Activated naive CD8-positive, alpha-beta T cell treated with anti-CD3 and anti-CD28 coated beads, Interleukin-2, amount 10 ng/mL, durations not matched to agents 7 days and 5 days (primary cell): ENCODE measurements at regions not wholly inside any gene's neighbourhood (a gene's known extent, or its start where the extent isn't known, plus 50 kb on each side); places are given as distances from the start of the nearest gene placed in this dataset.

Experiments used
- ATAC-seq: fragments of 150-1000 bp; cut with Tn5 transposase; one replicate; pipeline ENCODE4 v1.10.0; 2021; ENCODE audit warnings: low read depth, moderate library complexity
- POLR2A ChIA-PET: fragments of 350-600 bp; sonication (Branson Sonifier 250); formaldehyde crosslinking; loops from one replicate; lab custom pipeline; 2021; ENCODE audit warnings: antibody characterized with exemption; lab: Charles Lee
- DNase-seq: peaks from one replicate; pipeline ENCODE4 v3.0.0; 2021
- H3K27ac Mint-ChIP-seq: one replicate; pipeline ENCODE4 v1.8.0; 2022; ENCODE audit warnings: mild to moderate bottlenecking, mixed read lengths
- H3K27me3 Mint-ChIP-seq: one replicate; pipeline ENCODE4 v1.8.0; 2022; ENCODE audit warnings: mild to moderate bottlenecking, moderate library complexity, mixed read lengths
- H3K36me3 Mint-ChIP-seq: one replicate; pipeline ENCODE4 v1.8.0; 2021; ENCODE audit warnings: mild to moderate bottlenecking, mixed read lengths
- H3K4me1 Mint-ChIP-seq: one replicate; pipeline ENCODE4 v1.8.0; 2021; ENCODE audit warnings: mixed read lengths
- H3K4me3 Mint-ChIP-seq: one replicate; pipeline ENCODE4 v1.8.0; 2022; ENCODE audit warnings: mild to moderate bottlenecking, moderate library complexity, mixed read lengths
- H3K9me3 Mint-ChIP-seq: one replicate; pipeline ENCODE4 v1.8.0; 2021; ENCODE audit warnings: mixed read lengths

- no peaks in the 10 kb centered on the region for H3K36me3 Mint-ChIP-seq
- H3K9me3 Mint-ChIP-seq: peaks cover 6% of the 10 kb centered on the region
- DNase-seq: no peak
- no peak overlapping the region for H3K4me3 Mint-ChIP-seq
- H3K27me3 Mint-ChIP-seq: no peaks in the 10 kb centered on the region
- H3K4me1 Mint-ChIP-seq: no peaks in the 10 kb centered on the region
- POLR2A ChIA-PET: no interaction called here
- H3K27ac Mint-ChIP-seq: no peak overlapping the region
- no peak for ATAC-seq
These were observed 219.4 kb upstream of the NRXN1 start for GRCh38 chr2:51251356-51251755.

GRCh38 chr2:51247252-51247805, 215.4 kb upstream of the NRXN1 start:
- no peak overlapping the region for H3K4me3 Mint-ChIP-seq
- ATAC-seq (no peak), DNase-seq (no peak)
- no peaks in the 10 kb centered on the region for H3K4me1 Mint-ChIP-seq
- H3K27ac Mint-ChIP-seq: no peak overlapping the region
- H3K9me3 Mint-ChIP-seq: peaks cover 4% of the 10 kb centered on the region
- POLR2A ChIA-PET: no interaction called here
- H3K27me3 Mint-ChIP-seq: no peaks in the 10 kb centered on the region
- H3K36me3 Mint-ChIP-seq: no peaks in the 10 kb centered on the region

- H3K27ac Mint-ChIP-seq: no peak overlapping the region
- DNase-seq (no peak), ATAC-seq (no peak)
- POLR2A ChIA-PET: no interaction called here
- no peaks in the 10 kb centered on the region for H3K36me3 Mint-ChIP-seq
- H3K9me3 Mint-ChIP-seq: peaks cover 1% of the 10 kb centered on the region
- H3K4me3 Mint-ChIP-seq: no peak overlapping the region
- H3K4me1 Mint-ChIP-seq: no peaks in the 10 kb centered on the region
- H3K27me3 Mint-ChIP-seq: no peaks in the 10 kb centered on the region
These were observed 212.1 kb upstream of the NRXN1 start for GRCh38 chr2:51243892-51244535.

GRCh38 chr2:51237626-51238271, 205.8 kb upstream of the NRXN1 start:
- Mint-ChIP-seq H3K9me3 (peaks cover 10% of the 10 kb centered on the region), H3K36me3 (no peaks in the 10 kb centered on the region), H3K27me3 (no peaks in the 10 kb centered on the region), H3K27ac (no peak overlapping the region), H3K4me3 (no peak overlapping the region), H3K4me1 (no peaks in the 10 kb centered on the region)
- POLR2A ChIA-PET: no interaction called here
- DNase-seq (no peak), ATAC-seq (no peak)

DNA sequence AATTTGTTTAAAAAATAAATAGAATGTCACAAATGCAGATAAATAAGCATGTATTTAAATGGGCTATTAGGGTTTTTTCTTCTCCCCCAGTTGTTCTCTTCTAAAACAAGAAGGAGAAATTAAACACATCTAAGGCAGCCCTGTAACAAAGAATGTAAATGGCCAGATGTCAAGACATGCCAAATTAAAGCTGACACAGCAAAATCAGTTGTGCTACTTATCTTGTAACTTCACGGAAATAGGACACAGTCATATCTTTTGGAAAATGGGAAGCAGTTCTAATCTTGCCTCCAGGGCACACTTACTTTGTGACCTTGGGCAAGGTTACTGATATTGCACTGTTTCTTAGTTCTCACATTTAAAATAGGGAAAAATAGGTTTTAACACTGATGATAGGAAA, 200.1 kb upstream of the NRXN1 start:
- DNase-seq (no peak), ATAC-seq (no peak)
- POLR2A ChIA-PET: no interaction called here
- H3K4me1 Mint-ChIP-seq: no peaks in the 10 kb centered on the region
- H3K36me3 Mint-ChIP-seq: no peaks in the 10 kb centered on the region
- H3K27ac Mint-ChIP-seq: no peak overlapping the region
- H3K27me3 Mint-ChIP-seq: no peaks in the 10 kb centered on the region
- H3K4me3 Mint-ChIP-seq: no peak overlapping the region
- H3K9me3 Mint-ChIP-seq: peaks cover 14% of the 10 kb centered on the region

GRCh38 chr2:51231071-51231470, 199.1 kb upstream of the NRXN1 start:
- DNase-seq: no peak
- H3K36me3 Mint-ChIP-seq: no peaks in the 10 kb centered on the region

DNA sequence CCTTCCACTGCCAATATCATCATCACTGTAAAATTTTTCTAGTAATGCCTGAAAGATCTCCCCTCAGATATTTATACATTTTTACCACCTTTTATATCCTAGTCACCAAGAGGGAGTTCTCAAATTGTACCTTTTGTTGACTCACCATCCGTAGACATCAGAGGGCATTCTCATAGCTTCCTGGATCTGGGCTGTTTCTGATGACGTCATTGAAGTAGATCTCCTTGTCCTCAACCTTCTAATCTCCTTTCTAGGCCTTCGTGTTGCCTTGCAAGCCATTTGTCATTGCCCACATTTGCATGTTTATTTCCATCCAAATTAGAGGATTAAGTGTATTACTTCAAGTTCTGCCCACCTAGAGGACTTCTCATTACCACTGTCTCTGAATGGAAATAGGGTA, 193.4 kb upstream of the NRXN1 start:
- ATAC-seq (no peak), DNase-seq (no peak)
- H3K27me3 Mint-ChIP-seq: no peaks in the 10 kb centered on the region
- H3K4me1 Mint-ChIP-seq: no peaks in the 10 kb centered on the region
- no peaks in the 10 kb centered on the region for H3K36me3 Mint-ChIP-seq
- no peak overlapping the region for H3K4me3 Mint-ChIP-seq
- no peak overlapping the region for H3K27ac Mint-ChIP-seq
- POLR2A ChIA-PET: no interaction called here
- peaks cover 8% of the 10 kb centered on the region for H3K9me3 Mint-ChIP-seq

More at GRCh38 chr2:51231071-51231470, 199.1 kb upstream of the NRXN1 start:
- H3K27ac Mint-ChIP-seq: no peak overlapping the region
- no peaks in the 10 kb centered on the region for H3K27me3 Mint-ChIP-seq
- ATAC-seq: no peak
- no peak overlapping the region for H3K4me3 Mint-ChIP-seq
- POLR2A ChIA-PET: no interaction called here
- no peaks in the 10 kb centered on the region for H3K4me1 Mint-ChIP-seq
- peaks cover 13% of the 10 kb centered on the region for H3K9me3 Mint-ChIP-seq

GRCh38 chr2:51224790-51225189, 192.9 kb upstream of the NRXN1 start:
- Mint-ChIP-seq H3K4me3 (no peak overlapping the region), H3K27ac (no peak overlapping the region), H3K9me3 (peaks cover 8% of the 10 kb centered on the region), H3K36me3 (no peaks in the 10 kb centered on the region), H3K4me1 (no peaks in the 10 kb centered on the region), H3K27me3 (no peaks in the 10 kb centered on the region)
- no peak for ATAC-seq
- no peak for DNase-seq
- POLR2A ChIA-PET: no interaction called here

GRCh38 chr2:51222106-51222505, 190.2 kb upstream of the NRXN1 start:
- POLR2A ChIA-PET: no interaction called here
- H3K27me3 Mint-ChIP-seq: no peaks in the 10 kb centered on the region
- peaks cover 4% of the 10 kb centered on the region for H3K9me3 Mint-ChIP-seq
- no peaks in the 10 kb centered on the region for H3K36me3 Mint-ChIP-seq
- no peaks in the 10 kb centered on the region for H3K4me1 Mint-ChIP-seq
- DNase-seq (no peak), ATAC-seq (no peak)
- no peak overlapping the region for H3K4me3 Mint-ChIP-seq
- H3K27ac Mint-ChIP-seq: no peak overlapping the region

DNA sequence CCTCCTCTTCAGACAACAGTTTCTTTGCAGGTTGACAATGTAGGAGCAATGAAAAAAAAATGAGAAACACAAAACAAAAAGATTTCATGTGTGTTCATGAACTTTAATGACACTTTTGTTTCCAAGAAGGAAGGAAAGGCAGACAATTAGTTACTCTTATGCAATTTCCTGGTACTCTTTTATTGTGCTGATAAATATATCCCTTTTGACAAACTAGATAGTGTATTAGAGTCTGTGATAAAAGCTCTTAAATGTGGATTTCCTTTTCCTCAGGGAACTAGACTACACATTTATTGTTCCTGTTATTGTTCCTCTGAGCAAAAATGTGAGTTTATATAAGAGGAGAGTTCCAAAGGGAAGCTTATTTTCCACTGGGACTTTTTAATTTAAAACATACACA, 188.7 kb upstream of the NRXN1 start:
- Mint-ChIP-seq H3K36me3 (no peaks in the 10 kb centered on the region), H3K27me3 (no peaks in the 10 kb centered on the region)
- POLR2A ChIA-PET: no interaction called here

DNA sequence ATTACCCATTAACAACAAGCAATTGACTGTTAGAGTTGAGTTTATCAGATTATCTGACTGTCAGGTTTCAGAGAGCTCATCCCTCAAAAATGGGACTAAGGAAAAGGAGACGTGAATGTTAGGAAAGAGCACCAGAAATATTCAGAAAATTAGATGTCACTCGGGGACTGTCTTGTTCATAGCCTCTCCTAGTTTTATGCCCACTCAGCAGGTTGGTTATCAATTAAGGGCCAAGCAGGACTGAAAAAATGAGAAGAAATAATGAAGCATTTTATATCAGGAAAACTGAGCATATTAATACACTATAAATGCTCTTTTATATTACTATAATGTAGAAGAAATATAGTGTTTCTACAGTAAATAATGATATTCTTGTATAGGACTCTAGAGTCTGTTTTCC, 188.1 kb upstream of the NRXN1 start:
- no peak for DNase-seq
- POLR2A ChIA-PET: no interaction called here
- no peak overlapping the region for H3K27ac Mint-ChIP-seq
- no peaks in the 10 kb centered on the region for H3K4me1 Mint-ChIP-seq
- no peaks in the 10 kb centered on the region for H3K36me3 Mint-ChIP-seq
- H3K9me3 Mint-ChIP-seq: no peaks in the 10 kb centered on the region
- H3K4me3 Mint-ChIP-seq: no peak overlapping the region
- no peaks in the 10 kb centered on the region for H3K27me3 Mint-ChIP-seq
- no peak for ATAC-seq

More for the DNA sequence above, 188.7 kb upstream of the NRXN1 start:
- no peak for ATAC-seq
- Mint-ChIP-seq H3K9me3 (peaks cover 4% of the 10 kb centered on the region), H3K27ac (no peak overlapping the region), H3K4me3 (no peak overlapping the region), H3K4me1 (no peaks in the 10 kb centered on the region)
- no peak for DNase-seq

- no peaks in the 10 kb centered on the region for H3K27me3 Mint-ChIP-seq
- no peaks in the 10 kb centered on the region for H3K36me3 Mint-ChIP-seq
- ATAC-seq (no peak), DNase-seq (no peak)
- no peak overlapping the region for H3K27ac Mint-ChIP-seq
- H3K4me3 Mint-ChIP-seq: no peak overlapping the region
- H3K9me3 Mint-ChIP-seq: no peaks in the 10 kb centered on the region
- POLR2A ChIA-PET: no interaction called here
- H3K4me1 Mint-ChIP-seq: no peaks in the 10 kb centered on the region
These were observed 187.5 kb upstream of the NRXN1 start for GRCh38 chr2:51219468-51219867.

DNA sequence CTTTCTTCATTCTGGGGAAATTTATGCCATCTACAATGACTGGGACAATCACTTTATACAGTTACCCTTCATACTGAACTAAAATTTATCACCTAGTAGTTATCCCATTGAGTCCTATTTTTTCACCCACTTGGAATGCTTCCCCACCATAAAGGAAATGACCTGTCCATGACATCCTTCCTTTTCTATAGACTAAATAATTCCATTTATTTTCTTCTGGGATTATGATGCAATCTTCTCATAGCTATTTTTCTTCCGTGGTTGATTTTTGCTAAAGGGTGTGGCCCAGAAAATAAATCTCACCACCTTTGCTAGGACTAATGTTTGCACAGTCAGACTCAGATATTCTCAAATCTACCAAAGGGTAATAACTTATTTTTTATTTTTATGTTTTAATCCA, 186.1 kb upstream of the NRXN1 start:
- no peaks in the 10 kb centered on the region for H3K9me3 Mint-ChIP-seq
- DNase-seq (no peak), ATAC-seq (no peak)
- H3K4me3 Mint-ChIP-seq: no peak overlapping the region
- POLR2A ChIA-PET: no interaction called here
- H3K27me3 Mint-ChIP-seq: no peaks in the 10 kb centered on the region
- H3K27ac Mint-ChIP-seq: no peak overlapping the region
- no peaks in the 10 kb centered on the region for H3K4me1 Mint-ChIP-seq
- no peaks in the 10 kb centered on the region for H3K36me3 Mint-ChIP-seq

GRCh38 chr2:51213826-51214225, 181.9 kb upstream of the NRXN1 start:
- no peak for DNase-seq
- POLR2A ChIA-PET: no interaction called here
- no peaks in the 10 kb centered on the region for H3K36me3 Mint-ChIP-seq
- no peaks in the 10 kb centered on the region for H3K4me1 Mint-ChIP-seq
- H3K4me3 Mint-ChIP-seq: no peak overlapping the region
- H3K9me3 Mint-ChIP-seq: no peaks in the 10 kb centered on the region
- no peaks in the 10 kb centered on the region for H3K27me3 Mint-ChIP-seq
- no peak for ATAC-seq
- no peak overlapping the region for H3K27ac Mint-ChIP-seq
